WTC11 (cell line): ENCODE measurements at regions not wholly inside any gene's neighbourhood (a gene's known extent, or its start where the extent isn't known, plus 50 kb on each side); places are given as distances from the start of the nearest gene placed in this dataset.

Source experiments
- ATAC-seq: fragments of 200-7000 bp; cut with Tn5 transposase; 2 replicates; pipeline ENCODE4 v1.10.0; 2021; ENCODE audit warnings: mild to moderate bottlenecking, moderate library complexity
- CTCF ChIA-PET: fragments of 300-600 bp; sonication (Branson Sonifier 250); formaldehyde crosslinking; loops from one replicate; lab custom pipeline; 2021; ENCODE audit warnings: antibody characterized with exemption; lab: Charles Lee
- POLR2A ChIA-PET: fragments of 350-600 bp; sonication (Branson Sonifier 250); formaldehyde crosslinking; loops from one replicate; lab custom pipeline; 2021; ENCODE audit warnings: antibody characterized with exemption; lab: Charles Lee
- DNase-seq: peaks from one replicate; pipeline ENCODE4 v3.0.0; 2021; ENCODE audit warnings: low spot score
- H3K27ac Mint-ChIP-seq: 2 replicates; pipeline ENCODE4 v1.8.0; 2021; ENCODE audit warnings: mixed read lengths
- H3K27me3 Mint-ChIP-seq: 2 replicates; pipeline ENCODE4 v1.8.0; 2021; ENCODE audit warnings: low read depth, mild to moderate bottlenecking, moderate library complexity, mixed read lengths
- H3K36me3 Mint-ChIP-seq: 2 replicates; pipeline ENCODE4 v1.8.0; 2021; ENCODE audit warnings: mixed read lengths
- H3K4me1 Mint-ChIP-seq: 2 replicates; pipeline ENCODE4 v1.8.0; 2022; ENCODE audit warnings: mixed read lengths
- H3K4me3 Mint-ChIP-seq: 2 replicates; pipeline ENCODE4 v1.8.0; 2021; ENCODE audit warnings: mild to moderate bottlenecking, moderate library complexity, mixed read lengths
- H3K9me3 Mint-ChIP-seq: 2 replicates; pipeline ENCODE4 v1.8.0; 2021; ENCODE audit warnings: mixed read lengths
- CDX4 ChIP-seq: fragments of 250-450 bp; sonication (Bioruptor Pico); IDR thresholded peaks from 2 replicates; pipeline ENCODE4 v1.9.0; 2021; ENCODE audit warnings: moderate library complexity, mild to moderate bottlenecking, inconsistent platforms, borderline replicate concordance
- CREB1 ChIP-seq: sonication (generic); formaldehyde crosslinking; IDR thresholded peaks from 2 replicates; pipeline ENCODE4 v1.8.0; 2023; ENCODE audit warnings: mild to moderate bottlenecking, missing genetic modification reagents
- ELF4 ChIP-seq: sonication (generic); formaldehyde crosslinking; IDR thresholded peaks from 2 replicates; pipeline ENCODE4 v1.8.1; 2022; ENCODE audit warnings: low read depth, mild to moderate bottlenecking, moderate library complexity, missing genetic modification reagents
- ETV6 ChIP-seq: sonication (generic); formaldehyde crosslinking; IDR thresholded peaks from 2 replicates; pipeline ENCODE4 v1.8.1; 2022; ENCODE audit warnings: mild to moderate bottlenecking, missing genetic modification reagents
- FOXK1 ChIP-seq: sonication (generic); formaldehyde crosslinking; IDR thresholded peaks from 2 replicates; pipeline ENCODE4 v1.8.0; 2022; ENCODE audit warnings: mild to moderate bottlenecking, moderate library complexity, missing genetic modification reagents
- GTF2I ChIP-seq: fragments of 250-450 bp; sonication (Bioruptor Pico); conservative IDR thresholded peaks from 2 replicates; pipeline ENCODE4 v1.4.0; 2021; ENCODE audit warnings: mild to moderate bottlenecking
- JUN ChIP-seq: sonication (generic); formaldehyde crosslinking; IDR thresholded peaks from 2 replicates; pipeline ENCODE4 v1.8.0; 2023; ENCODE audit warnings: mild to moderate bottlenecking, missing genetic modification reagents
- MLX ChIP-seq: sonication (generic); formaldehyde crosslinking; IDR thresholded peaks from 2 replicates; pipeline ENCODE4 v1.8.1; 2023; ENCODE audit warnings: mild to moderate bottlenecking, missing genetic modification reagents, moderate library complexity
- NFYB ChIP-seq: sonication (generic); formaldehyde crosslinking; conservative IDR thresholded peaks from 2 replicates; pipeline ENCODE4 v1.8.0; 2022; ENCODE audit warnings: low read depth, missing genetic modification reagents
- NR1H2 ChIP-seq: sonication (generic); formaldehyde crosslinking; IDR thresholded peaks from 2 replicates; pipeline ENCODE4 v1.9.0; 2021; ENCODE audit warnings: mild to moderate bottlenecking, moderate library complexity, missing genetic modification reagents
- NR3C1 ChIP-seq: sonication (generic); formaldehyde crosslinking; conservative IDR thresholded peaks from 2 replicates; pipeline ENCODE4 v1.8.1; 2023; ENCODE audit warnings: low read depth, mild to moderate bottlenecking, missing genetic modification reagents
- PRDM15 ChIP-seq: sonication (generic); formaldehyde crosslinking; IDR thresholded peaks from 2 replicates; pipeline ENCODE4 v1.8.0; 2022; ENCODE audit warnings: missing genetic modification reagents
- TEAD1 ChIP-seq: sonication (generic); formaldehyde crosslinking; IDR thresholded peaks from 2 replicates; pipeline ENCODE4 v1.8.0; 2022; ENCODE audit warnings: mild to moderate bottlenecking, missing genetic modification reagents
- TEAD4 ChIP-seq: sonication (generic); formaldehyde crosslinking; IDR thresholded peaks from 2 replicates; pipeline ENCODE4 v1.8.0; 2022; ENCODE audit warnings: mild to moderate bottlenecking, missing genetic modification reagents
- ZMAT4 ChIP-seq: fragments of 250-450 bp; sonication (Bioruptor Pico); IDR thresholded peaks from 2 replicates; pipeline ENCODE4 v1.9.0; 2021; ENCODE audit warnings: mild to moderate bottlenecking
- ZNF425 ChIP-seq: fragments of 250-450 bp; sonication (Bioruptor Pico); conservative IDR thresholded peaks from 2 replicates; pipeline ENCODE4 v1.9.0; 2021; ENCODE audit warnings: mild to moderate bottlenecking
- TF ChIP-seq, protein P1 (sequence below): sonication (generic); formaldehyde crosslinking; IDR thresholded peaks from 2 replicates; pipeline ENCODE4 v1.8.0; 2022; ENCODE audit warnings: mild to moderate bottlenecking, missing genetic modification reagents
- TF ChIP-seq, protein P2 (sequence below): sonication (generic); formaldehyde crosslinking; IDR thresholded peaks from 2 replicates; pipeline ENCODE4 v1.8.0; 2022; ENCODE audit warnings: mild to moderate bottlenecking, missing genetic modification reagents

- TF ChIP-seq TEAD1 (CRISPR knock-in tag) = no peak
- TF ChIP-seq JUN (CRISPR knock-in tag) = no peak
- TF ChIP-seq, protein P1, sequence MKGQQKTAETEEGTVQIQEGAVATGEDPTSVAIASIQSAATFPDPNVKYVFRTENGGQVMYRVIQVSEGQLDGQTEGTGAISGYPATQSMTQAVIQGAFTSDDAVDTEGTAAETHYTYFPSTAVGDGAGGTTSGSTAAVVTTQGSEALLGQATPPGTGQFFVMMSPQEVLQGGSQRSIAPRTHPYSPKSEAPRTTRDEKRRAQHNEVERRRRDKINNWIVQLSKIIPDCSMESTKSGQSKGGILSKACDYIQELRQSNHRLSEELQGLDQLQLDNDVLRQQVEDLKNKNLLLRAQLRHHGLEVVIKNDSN (CRISPR knock-in tag) = no peak
- no peak for TF ChIP-seq PRDM15 (CRISPR knock-in tag)
- TF ChIP-seq, protein P2, sequence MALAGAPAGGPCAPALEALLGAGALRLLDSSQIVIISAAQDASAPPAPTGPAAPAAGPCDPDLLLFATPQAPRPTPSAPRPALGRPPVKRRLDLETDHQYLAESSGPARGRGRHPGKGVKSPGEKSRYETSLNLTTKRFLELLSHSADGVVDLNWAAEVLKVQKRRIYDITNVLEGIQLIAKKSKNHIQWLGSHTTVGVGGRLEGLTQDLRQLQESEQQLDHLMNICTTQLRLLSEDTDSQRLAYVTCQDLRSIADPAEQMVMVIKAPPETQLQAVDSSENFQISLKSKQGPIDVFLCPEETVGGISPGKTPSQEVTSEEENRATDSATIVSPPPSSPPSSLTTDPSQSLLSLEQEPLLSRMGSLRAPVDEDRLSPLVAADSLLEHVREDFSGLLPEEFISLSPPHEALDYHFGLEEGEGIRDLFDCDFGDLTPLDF = no peak
- no peak for TF ChIP-seq ELF4 (CRISPR knock-in tag)
- TF ChIP-seq CDX4 (CRISPR knock-in tag) = no peak
- no peak for TF ChIP-seq ZNF425 (CRISPR knock-in tag)
- TF ChIP-seq NFYB (CRISPR knock-in tag) = no peak
- TF ChIP-seq, all 79 proteins: peak for 0
Measured at GRCh38 chr20:16919841-16920240, 171.7 kb downstream of the OTOR start (continued).

- H3K9me3 Mint-ChIP-seq = no peaks in the 10 kb centered on the region
- no peak overlapping the region for H3K4me3 Mint-ChIP-seq
- ChIA-PET CTCF (interaction anchor here (1.0 kb wide), 1 partner anchor 18 kb away, joined by 3 read pairs; no protein-coding TSS in a partner anchor), POLR2A (no interaction called here)
- H3K27ac Mint-ChIP-seq = no peak overlapping the region
- no peak for DNase-seq
- no peaks in the 10 kb centered on the region for H3K36me3 Mint-ChIP-seq
- TF ChIP-seq NR3C1 (CRISPR knock-in tag) (no peak), JUN (CRISPR knock-in tag) (no peak), GTF2I (CRISPR knock-in tag) (no peak), TEAD4 (CRISPR knock-in tag) (no peak), ZMAT4 (CRISPR knock-in tag) (no peak), ETV6 (no peak), NR1H2 (CRISPR knock-in tag) (no peak), CREB1 (CRISPR knock-in tag) (no peak), MLX (no peak), FOXK1 (no peak)
- H3K4me1 Mint-ChIP-seq = peaks cover 15% of the 10 kb centered on the region
- no peaks in the 10 kb centered on the region for H3K27me3 Mint-ChIP-seq
- no peak for ATAC-seq
Measured at GRCh38 chr20:16922834-16923233, 174.7 kb downstream of the OTOR start.
